Astrocyte (in vitro differentiated cells and primary cell): ENCODE measurements at regions not wholly inside any gene's neighbourhood (a gene's known extent, or its start where the extent isn't known, plus 50 kb on each side); places are given as distances from the start of the nearest gene placed in this dataset.

Experiments used
- EZH2 ChIP-seq: IDR thresholded peaks from 2 replicates; pipeline ENCODE4 v1.6.1; 2012; ENCODE audit warnings: mild to moderate bottlenecking, low read length, inconsistent platforms; ENCODE audit not compliant: insufficient read depth
- TF ChIP-seq, protein P1 (sequence below): IDR thresholded peaks from 2 replicates; pipeline ENCODE4 v1.5.1; 2011; ENCODE audit warnings: low read depth, mild to moderate bottlenecking, inconsistent platforms, low read length, moderate library complexity; ENCODE audit not compliant: insufficient read depth

DNA sequence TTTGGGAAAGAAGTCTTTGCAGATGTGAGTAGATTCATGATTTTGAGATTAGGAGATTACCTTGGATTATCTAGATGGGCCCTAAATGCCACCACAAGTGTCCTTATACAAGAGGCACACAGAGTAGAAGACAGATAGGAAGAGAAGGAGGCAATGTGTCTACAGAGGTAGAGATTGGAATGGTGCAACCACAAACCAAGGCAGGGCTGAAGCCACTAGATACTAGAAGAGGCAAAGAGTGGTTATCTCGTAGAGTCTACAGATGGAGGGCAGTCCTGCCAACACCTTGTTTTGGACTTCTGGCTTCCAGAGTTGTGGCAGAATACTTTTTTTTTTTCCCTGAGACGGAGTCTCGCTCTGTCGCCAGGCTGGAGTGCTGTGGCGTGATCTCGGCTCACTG lies 138.3 kb upstream of the AKIRIN2 start:
- TF ChIP-seq, protein P1, sequence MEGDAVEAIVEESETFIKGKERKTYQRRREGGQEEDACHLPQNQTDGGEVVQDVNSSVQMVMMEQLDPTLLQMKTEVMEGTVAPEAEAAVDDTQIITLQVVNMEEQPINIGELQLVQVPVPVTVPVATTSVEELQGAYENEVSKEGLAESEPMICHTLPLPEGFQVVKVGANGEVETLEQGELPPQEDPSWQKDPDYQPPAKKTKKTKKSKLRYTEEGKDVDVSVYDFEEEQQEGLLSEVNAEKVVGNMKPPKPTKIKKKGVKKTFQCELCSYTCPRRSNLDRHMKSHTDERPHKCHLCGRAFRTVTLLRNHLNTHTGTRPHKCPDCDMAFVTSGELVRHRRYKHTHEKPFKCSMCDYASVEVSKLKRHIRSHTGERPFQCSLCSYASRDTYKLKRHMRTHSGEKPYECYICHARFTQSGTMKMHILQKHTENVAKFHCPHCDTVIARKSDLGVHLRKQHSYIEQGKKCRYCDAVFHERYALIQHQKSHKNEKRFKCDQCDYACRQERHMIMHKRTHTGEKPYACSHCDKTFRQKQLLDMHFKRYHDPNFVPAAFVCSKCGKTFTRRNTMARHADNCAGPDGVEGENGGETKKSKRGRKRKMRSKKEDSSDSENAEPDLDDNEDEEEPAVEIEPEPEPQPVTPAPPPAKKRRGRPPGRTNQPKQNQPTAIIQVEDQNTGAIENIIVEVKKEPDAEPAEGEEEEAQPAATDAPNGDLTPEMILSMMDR: no peak
- no peak for TF ChIP-seq EZH2
